CD4-positive, alpha-beta T cell treated with Interleukin-1 beta for 1 hour (primary cell): ENCODE measurements at regions not wholly inside any gene's neighbourhood (a gene's known extent, or its start where the extent isn't known, plus 50 kb on each side); places are given as distances from the start of the nearest gene placed in this dataset.
"Not testable (repeated sequence)": the region's sequence is repeated elsewhere in the genome, so short reads cannot be mapped to it uniquely, and the experiment has no call there.

ENCODE experiments used
- DNase-seq, 2 donors: peaks; one replicate each; pipeline ENCODE4 v3.0.0-alpha.2; 2020 to 2022

- DNase-seq = no peak
Observed at GRCh38 chr5:158039911-158040347, 181.0 kb upstream of the CLINT1 start.

DNA sequence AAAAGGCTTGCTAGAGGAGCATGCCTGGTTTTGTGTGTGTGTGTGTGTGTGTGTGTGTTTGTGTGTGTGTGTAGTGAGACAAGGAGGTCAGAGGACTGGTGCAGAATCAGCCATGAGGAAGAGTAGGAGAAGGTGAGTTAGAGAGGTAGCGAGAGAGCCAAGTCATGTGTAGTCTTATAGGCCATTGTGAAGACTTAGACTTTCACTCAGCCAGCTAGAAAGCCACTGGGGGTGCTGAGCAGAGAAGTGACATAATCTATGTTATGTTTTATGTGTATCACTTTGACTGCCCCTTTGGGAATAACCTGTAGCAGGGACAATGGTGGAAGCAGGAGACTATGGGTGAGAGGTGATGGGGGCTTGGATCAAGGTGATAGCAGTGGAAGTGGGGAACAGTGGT lies 180.5 kb upstream of the CLINT1 start:
- no peak for DNase-seq

DNA sequence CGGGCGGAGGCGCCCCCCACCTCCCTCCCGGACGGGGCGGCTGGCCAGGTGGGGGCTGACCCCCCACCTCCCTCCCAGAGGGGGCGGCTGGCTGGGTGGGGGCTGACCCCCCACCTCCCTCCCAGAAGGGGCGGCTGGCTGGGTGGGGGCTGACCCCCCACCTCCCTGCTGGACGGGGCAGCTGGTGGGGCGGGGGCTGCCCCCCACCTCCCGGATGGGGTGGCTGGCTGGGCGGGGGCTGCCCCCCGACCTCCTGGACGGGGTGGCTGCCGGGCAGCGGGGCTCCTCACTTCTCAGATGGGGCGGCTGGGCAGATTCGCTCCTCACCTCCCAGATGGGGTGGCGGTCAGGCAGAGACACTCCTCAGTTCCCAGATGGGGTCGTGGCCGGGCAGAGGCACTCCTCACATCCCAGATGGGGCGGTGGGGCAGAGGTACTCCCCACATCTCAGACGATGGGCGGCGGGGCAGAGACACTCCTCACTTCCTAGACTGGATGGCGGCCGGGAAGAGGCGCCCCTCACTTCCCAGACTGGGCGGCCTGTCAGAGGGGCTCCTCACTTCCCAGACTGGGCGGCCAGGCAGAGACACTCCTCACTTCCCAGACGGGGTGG lies 178.1 kb upstream of the CLINT1 start:
- DNase-seq = not testable (repeated sequence)

GRCh38 chr5:158034586-158034985 lies 175.6 kb upstream of the CLINT1 start:
- not testable (repeated sequence) for DNase-seq

- no peak for DNase-seq
Observed at GRCh38 chr5:158033724-158034123, 174.8 kb upstream of the CLINT1 start.

DNA sequence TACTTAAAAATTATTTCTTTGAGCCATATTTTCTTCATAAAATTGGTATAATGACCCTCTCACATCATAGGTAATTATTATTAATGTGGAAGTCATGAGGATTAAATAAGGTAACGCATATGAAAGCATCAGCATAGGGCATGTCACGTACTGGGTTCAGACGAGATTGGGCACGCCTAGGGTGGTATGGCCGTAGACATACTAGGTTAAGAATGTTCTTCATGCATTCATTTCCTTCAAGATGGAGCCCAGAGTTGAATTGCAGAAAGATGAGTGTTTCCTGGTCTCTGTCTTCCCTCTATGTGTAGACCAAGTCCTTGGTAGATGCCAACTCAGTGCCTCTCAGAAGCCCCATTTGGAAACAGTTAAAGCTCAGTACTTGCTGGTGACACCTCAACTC lies 174.1 kb upstream of the CLINT1 start:
- DNase-seq = no peak

GRCh38 chr5:158032246-158032645 lies 173.3 kb upstream of the CLINT1 start:
- DNase-seq = no peak

DNA sequence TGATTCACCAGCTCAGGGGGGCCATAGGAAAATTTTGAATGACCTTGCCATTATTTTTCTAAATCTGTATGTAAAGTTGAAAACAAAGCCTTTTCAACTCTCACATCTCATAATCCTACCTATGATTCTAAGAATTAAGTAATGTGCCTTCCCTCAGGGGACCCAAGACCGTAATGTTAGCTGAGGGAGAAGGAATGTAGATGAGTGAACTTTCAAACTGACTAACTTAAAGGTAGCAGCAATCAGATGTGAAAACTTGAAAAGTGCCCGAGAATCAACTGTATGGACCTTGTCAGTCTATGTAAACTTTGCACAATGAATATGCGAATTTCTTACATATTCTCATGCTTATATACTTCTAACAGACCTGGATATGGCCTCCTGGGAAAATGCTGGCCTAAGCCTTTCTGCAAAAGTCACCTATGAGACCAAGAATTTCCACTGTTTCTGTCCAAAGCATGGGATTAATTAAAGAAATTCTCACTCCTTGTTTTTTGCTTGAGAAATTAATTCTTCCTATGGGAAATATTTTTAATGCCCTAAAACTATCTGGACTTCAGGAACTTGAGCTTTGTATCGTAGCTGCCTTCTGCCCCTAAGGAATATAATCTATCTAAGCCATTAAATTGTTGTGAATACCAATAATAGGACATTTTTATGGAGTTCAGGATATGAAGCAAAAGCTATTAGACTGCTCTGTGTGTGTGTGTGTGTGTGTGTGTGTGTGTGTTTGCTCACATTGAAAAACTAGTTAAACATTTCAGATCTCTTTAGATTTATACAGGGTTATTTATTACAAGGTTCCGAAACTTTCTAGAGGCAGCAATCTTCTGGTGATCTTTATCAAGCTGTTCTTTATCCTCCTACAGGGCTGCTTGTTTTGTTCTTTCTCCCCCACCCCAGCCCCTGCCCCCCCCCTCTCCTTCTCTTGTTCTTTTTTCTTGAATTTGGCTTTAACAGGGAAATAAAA lies 169.1 kb upstream of the CLINT1 start:
- no peak for DNase-seq

DNA sequence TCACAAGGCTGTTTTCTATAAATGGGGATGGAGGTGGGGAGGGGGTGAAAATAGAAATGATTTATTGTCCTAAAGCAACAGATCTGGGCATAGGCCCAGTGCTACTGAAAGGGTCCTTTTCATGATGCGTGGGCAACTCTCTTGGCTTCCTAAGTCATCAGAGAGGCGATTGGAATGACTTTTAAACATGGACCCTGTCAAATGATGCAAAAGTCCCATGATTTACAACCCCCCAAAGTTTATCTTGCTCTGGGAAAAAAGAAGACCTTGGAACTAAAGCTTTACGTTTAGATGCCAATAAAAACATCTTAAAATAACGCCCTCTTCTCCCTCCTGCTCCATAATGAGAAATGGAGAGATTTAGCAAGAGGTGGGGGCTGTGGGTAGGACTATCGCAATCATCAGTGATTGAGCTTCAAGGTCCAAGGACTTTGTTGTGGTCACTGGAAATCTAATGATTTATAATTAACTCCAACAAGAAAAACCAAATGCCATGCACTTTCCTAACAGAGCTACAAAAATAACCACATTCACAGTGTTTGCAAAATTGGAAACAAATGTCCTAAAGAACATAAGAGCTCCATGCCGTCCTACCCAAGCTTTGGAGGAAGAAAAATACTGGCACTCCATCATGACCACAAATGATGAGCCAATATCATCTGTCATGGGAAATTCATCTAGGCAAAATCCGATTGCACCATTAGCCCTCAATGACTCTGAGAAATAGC lies 167.5 kb upstream of the CLINT1 start:
- no peak for DNase-seq

DNA sequence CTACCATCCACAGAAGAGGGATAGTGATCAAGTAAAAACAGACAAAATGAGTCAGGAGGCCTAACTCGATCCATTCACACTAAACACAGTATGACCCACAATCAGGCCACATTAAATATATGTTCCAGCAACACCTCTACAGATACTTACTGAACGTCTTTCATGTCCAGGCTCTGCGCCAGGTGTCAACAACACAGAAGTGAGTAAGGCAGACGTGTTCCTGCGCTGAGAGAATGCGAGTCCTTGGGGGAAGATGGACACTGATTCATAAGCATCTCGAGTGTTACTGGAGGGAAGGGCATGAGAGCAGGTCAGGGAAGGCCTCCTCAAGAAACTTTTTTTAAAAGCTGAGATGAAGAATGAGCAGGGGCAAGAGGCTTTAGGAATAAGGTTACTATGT lies 164.3 kb upstream of the CLINT1 start:
- DNase-seq = no peak

- no peak for DNase-seq
Observed at GRCh38 chr5:158022837-158023236, 163.9 kb upstream of the CLINT1 start.

DNA sequence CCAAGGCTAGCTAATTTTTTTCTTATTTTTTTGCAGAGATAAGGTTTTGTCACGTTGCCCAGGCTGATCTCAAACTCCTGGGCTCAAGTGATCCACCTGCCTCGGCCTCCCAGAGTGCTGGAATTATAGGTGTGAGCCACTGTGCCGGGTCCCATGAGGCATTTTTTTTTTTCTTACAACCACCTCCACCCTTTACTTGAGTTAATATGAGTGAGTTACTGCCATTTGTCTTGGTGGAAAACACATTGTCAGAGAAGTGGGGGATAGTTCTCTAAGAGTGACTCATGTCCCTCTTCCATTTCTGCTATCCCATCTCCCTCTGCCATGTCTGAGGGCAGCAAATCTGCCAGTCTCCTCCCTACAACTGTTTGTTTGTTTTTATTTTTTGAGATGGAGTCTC lies 163.4 kb upstream of the CLINT1 start:
- DNase-seq = no peak

GRCh38 chr5:158020555-158021418 lies 161.8 kb upstream of the CLINT1 start:
- no peak for DNase-seq

DNA sequence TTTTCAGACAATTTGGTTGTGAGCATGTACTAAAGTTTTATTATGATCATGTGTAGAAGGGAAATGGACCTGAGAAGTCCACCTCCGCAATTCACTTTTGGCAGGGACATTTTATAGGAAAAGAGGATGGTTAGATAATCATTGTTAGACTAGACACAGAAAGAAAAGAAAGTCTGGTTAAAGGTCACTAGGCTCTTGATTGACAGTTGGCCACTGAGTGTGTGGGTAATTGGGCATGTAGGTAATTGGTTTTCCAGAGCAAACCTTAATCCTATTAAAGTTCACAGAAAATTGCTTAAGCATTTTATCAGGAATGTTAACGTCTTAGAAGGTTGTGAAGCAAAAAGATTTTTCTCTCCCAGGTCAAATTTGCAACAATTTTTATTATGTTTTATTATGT lies 158.5 kb upstream of the CLINT1 start:
- no peak for DNase-seq

- DNase-seq = no peak
Observed at GRCh38 chr5:158014372-158014771, 155.4 kb upstream of the CLINT1 start.

GRCh38 chr5:158013939-158014338 lies 155.0 kb upstream of the CLINT1 start:
- no peak for DNase-seq

DNA sequence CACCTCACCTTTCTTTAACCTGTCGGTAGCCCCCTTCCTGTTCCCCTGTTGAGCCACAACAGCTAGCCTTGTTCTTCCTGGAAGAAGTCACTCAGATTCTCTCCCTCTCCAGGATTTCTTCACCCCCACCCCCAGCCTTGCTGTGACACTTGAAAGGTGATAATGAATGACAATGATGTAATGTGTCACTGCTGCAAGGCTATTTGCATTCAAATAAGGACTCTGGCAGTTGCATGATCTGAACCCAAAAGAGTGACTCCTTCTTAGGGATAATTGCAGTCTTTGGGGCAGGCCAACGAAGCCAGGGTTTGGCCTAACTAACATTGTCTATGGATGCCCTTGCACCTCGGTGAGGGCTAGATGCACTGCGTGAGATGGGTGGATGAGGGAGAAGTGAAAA lies 154.4 kb upstream of the CLINT1 start:
- no peak for DNase-seq

DNA sequence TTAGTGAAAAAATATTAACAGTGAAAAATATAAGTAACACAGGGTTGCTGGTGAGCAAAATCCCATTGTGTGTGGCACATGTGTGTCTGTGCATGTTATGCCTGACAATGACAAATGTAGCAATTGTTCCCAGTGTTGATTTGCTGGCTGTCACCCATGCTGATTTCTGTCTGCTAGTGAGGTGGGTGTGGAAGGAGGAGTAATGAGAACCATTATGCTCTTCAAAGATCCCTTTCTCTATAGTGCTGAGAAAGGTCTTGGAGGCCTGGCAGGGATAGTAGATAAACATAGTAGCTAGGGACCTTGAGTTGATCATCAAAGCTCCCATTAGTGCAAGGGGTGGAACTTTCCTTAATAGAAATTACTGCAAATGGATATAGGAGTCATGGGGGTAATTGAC lies 152.5 kb upstream of the CLINT1 start:
- DNase-seq = no peak

- no peak for DNase-seq
Observed at GRCh38 chr5:158010831-158011230, 151.9 kb upstream of the CLINT1 start.

GRCh38 chr5:158007336-158007735 lies 148.4 kb upstream of the CLINT1 start:
- DNase-seq = no peak

GRCh38 chr5:157999696-158000095 lies 140.8 kb upstream of the CLINT1 start:
- DNase-seq = no peak

DNA sequence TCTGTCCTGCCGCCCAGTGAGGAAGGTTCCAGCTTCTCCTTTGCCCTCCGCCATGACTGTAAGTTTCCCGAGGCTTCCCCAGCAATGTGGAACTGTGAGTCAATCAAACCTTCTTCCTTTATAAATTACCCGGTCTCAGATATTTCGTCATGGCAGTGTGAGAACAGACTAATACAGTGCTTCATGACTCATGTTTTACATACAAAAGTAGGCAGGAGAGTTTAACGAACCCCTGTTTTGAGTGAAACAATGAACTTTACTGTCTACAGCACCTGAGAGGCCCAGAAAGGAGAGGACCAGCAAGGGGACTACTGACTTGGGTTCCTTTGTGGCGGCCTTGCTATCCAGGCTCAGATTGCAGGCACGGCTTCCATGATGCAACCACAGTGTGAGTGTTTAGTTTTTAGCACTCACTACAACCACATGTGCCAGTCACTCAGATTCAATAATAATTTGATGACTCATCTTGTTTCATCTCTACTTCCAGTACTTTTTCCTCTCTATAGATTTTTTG lies 139.1 kb upstream of the CLINT1 start:
- no peak for DNase-seq
